ENCODE measurements at regions not wholly inside any gene's neighbourhood (a gene's known extent, or its start where the extent isn't known, plus 50 kb on each side); places are given as distances from the start of the nearest gene placed in this dataset.

GRCh38 chr22:49028111-49028510, 799.6 kb downstream of the BRD1 start:
- no peaks in the 10 kb centered on the region for H3K36me3 ChIP-seq (ENCODE audit: control insufficient read depth, insufficient read depth, low read length)
- ChIA-PET CTCF (no interaction called here), POLR2A (no interaction called here)
- no peaks in the 10 kb centered on the region for H3K27me3 ChIP-seq (ENCODE audit: control insufficient read depth, insufficient read depth, low read length)
- no peak for TF ChIP-seq CTCF (IDR thresholded peaks at IDR 0.05; ENCODE audit: insufficient read depth, low read depth, low read length)
- H3K4me3 ChIP-seq (ENCODE audit: low read depth, low read length) = no peak overlapping the region
- DNase-seq (ENCODE audit: low read depth) = no peak

GRCh38 chr22:49027368-49027670, 800.4 kb downstream of the BRD1 start:
- Histone ChIP-seq H3K4me3 (ENCODE audit: low read depth, low read length) (no peak overlapping the region), H3K27me3 (ENCODE audit: control insufficient read depth, insufficient read depth, low read length) (no peaks in the 10 kb centered on the region), H3K36me3 (ENCODE audit: control insufficient read depth, insufficient read depth, low read length) (no peaks in the 10 kb centered on the region)
- no peak for TF ChIP-seq CTCF (IDR thresholded peaks at IDR 0.05; ENCODE audit: insufficient read depth, low read depth, low read length)
- CTCF ChIA-PET = no interaction called here
- DNase-seq (ENCODE audit: low read depth) = no peak
- POLR2A ChIA-PET = no interaction called here

GRCh38 chr22:49026494-49027367, 800.9 kb downstream of the BRD1 start:
- ChIA-PET POLR2A (no interaction called here), CTCF (no interaction called here)
- Histone ChIP-seq H3K36me3 (ENCODE audit: control insufficient read depth, insufficient read depth, low read length) (no peaks in the 10 kb centered on the region), H3K27me3 (ENCODE audit: control insufficient read depth, insufficient read depth, low read length) (no peaks in the 10 kb centered on the region), H3K4me3 (ENCODE audit: low read depth, low read length) (no peak overlapping the region)
- no peak for TF ChIP-seq CTCF (IDR thresholded peaks at IDR 0.05; ENCODE audit: insufficient read depth, low read depth, low read length)
- no peak for DNase-seq (ENCODE audit: low read depth)

GRCh38 chr22:49025791-49026493, 801.7 kb downstream of the BRD1 start:
- Histone ChIP-seq H3K27me3 (ENCODE audit: control insufficient read depth, insufficient read depth, low read length) (no peaks in the 10 kb centered on the region), H3K4me3 (ENCODE audit: low read depth, low read length) (no peak overlapping the region), H3K36me3 (ENCODE audit: control insufficient read depth, insufficient read depth, low read length) (no peaks in the 10 kb centered on the region)
- POLR2A ChIA-PET = no interaction called here
- no peak for TF ChIP-seq CTCF (IDR thresholded peaks at IDR 0.05; ENCODE audit: insufficient read depth, low read depth, low read length)
- CTCF ChIA-PET = no interaction called here
- no peak for DNase-seq (ENCODE audit: low read depth)

GRCh38 chr22:49024775-49025440, 802.8 kb downstream of the BRD1 start:
- Histone ChIP-seq H3K4me3 (ENCODE audit: low read depth, low read length) (no peak overlapping the region), H3K36me3 (ENCODE audit: control insufficient read depth, insufficient read depth, low read length) (no peaks in the 10 kb centered on the region), H3K27me3 (ENCODE audit: control insufficient read depth, insufficient read depth, low read length) (no peaks in the 10 kb centered on the region)
- DNase-seq (ENCODE audit: low read depth) = no peak
- CTCF ChIA-PET = no interaction called here
- POLR2A ChIA-PET = no interaction called here
- TF ChIP-seq CTCF (IDR thresholded peaks at IDR 0.05; ENCODE audit: insufficient read depth, low read depth, low read length) = no peak

Data from BJ (cell line).